ENCODE measurements at regions not wholly inside any gene's neighbourhood (a gene's known extent, or its start where the extent isn't known, plus 50 kb on each side); places are given as distances from the start of the nearest gene placed in this dataset.

DNA sequence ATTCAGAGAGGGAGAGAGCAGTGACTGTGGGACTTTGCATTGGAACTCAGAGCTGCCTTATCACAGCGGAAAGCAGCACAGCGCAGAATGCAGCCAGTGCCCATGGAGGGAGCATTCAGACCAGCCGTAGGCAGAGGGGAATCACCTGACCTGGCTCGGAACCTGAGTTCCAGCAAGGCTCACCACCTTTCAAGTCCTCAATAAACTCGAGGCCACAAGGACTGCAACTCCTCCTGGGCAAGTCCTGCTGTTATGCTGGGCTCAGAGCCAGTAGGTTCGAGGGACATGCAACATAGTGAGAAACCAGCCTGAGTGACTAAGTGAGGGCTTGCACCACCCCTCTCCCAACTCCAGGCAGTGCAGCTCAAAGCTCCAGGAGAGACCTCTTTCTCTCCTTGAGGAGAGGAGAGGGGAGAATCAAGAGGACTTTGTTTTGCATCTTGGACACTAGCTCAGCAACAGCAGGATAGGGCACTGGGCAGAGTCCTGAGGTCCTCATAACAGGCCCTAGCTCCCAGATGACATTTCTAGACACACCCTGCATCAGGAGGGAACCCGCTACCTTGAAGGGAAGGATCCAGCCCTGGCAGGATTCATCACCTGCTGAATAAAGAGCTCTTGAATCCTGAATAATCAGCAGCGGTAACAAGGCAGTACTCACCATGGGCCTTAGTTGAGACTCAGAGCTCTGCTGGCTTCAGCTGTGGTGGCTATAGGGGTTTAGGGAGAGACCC is 136.8 kb upstream of the OTOS start:
- Histone ChIP-seq H3K36me3 (no peaks in the 10 kb centered on the region), H3K4me3 (no peak overlapping the region), H3K9me3 (peaks cover 0 to 4% (median under 1%) of the 10 kb centered on the region in 4 donors), H3K4me1 (no peaks in the 10 kb centered on the region), H3K27ac (replicated peaks in 1 of 4) (no peak overlapping the region), H3K27me3 (peaks cover 0 to 34% (median 0%) of the 10 kb centered on the region in 4 donors)
- TF ChIP-seq POLR2A (IDR thresholded peaks at IDR 0.05; ENCODE audit: low read depth) (no peak), CTCF (IDR thresholded peaks at IDR 0.05) (no peak), POLR2AphosphoS5 (IDR thresholded peaks at IDR 0.05) (no peak), EP300 (IDR thresholded peaks at IDR 0.05) (no peak)
- DNase-seq (ENCODE audit: extremely low spot score), result peak; percentile 55
- intact Hi-C loops (cut with DNase I), result no loop called here
- WGBS, result 86% methylated on average over 6 of the region's 8 CpGs

DNA sequence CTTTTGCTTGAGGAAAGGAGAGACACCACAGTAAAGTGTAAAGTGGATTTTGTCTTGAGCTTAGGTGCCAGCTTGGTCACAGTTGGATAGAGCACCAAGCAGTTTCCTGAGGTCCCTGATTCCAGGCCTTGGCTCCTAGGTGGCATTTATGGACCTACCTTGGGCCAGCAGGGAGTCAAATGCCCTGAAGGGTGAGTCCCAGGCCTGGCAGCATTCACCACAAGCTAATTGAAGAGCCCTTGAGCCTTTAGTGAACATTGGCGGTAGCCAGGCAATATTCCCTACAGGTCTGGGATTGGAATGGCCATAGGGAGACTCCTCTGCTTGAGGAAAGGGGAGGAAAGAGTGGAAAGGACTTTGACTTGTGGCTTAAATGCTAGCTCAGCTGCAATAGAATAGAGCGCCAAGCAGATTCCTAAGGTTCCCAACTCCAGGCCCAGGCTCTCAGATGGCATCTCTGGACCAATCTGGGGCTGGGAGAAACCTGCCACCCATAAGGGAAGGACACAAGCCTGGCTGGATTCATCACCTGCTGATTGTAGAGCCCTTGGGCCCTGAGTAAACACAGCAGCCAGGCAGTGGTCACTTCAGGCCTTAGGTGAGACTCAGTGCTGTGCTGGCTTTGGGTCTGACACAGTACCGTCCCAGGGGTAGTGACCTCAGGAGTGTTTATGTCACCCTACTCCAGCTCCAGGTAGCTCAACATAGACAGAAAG is 137.5 kb upstream of the OTOS start:
- H3K4me3 ChIP-seq, result no peak overlapping the region
- DNase-seq (ENCODE audit: extremely low spot score), result peak; percentile 79
- intact Hi-C loops (cut with DNase I), result no loop called here
- TF ChIP-seq POLR2A (IDR thresholded peaks at IDR 0.05; ENCODE audit: low read depth) (no peak), POLR2AphosphoS5 (IDR thresholded peaks at IDR 0.05) (no peak), EP300 (IDR thresholded peaks at IDR 0.05) (no peak), CTCF (IDR thresholded peaks at IDR 0.05) (no peak)
- H3K4me1 ChIP-seq, result no peaks in the 10 kb centered on the region
- H3K27ac ChIP-seq (replicated peaks in 1 of 4), result no peak overlapping the region
- H3K9me3 ChIP-seq, result no peaks in the 10 kb centered on the region
- peaks cover 0 to 34% (median 0%) of the 10 kb centered on the region in 4 donors for H3K27me3 ChIP-seq
- no peaks in the 10 kb centered on the region for H3K36me3 ChIP-seq
- 89% methylated on average over 3 of the region's 3 CpGs for WGBS

- Histone ChIP-seq H3K27me3 (peaks cover 0 to 30% (median 0%) of the 10 kb centered on the region in 4 donors), H3K4me3 (no peak overlapping the region), H3K4me1 (no peaks in the 10 kb centered on the region), H3K36me3 (no peaks in the 10 kb centered on the region), H3K9me3 (no peaks in the 10 kb centered on the region), H3K27ac (replicated peaks in 1 of 4) (no peak overlapping the region)
- intact Hi-C loops (cut with DNase I), result no loop called here
- DNase-seq (ENCODE audit: extremely low spot score), result peak; percentile 47
- TF ChIP-seq EP300 (IDR thresholded peaks at IDR 0.05), result no peak
- no peak for TF ChIP-seq POLR2A (IDR thresholded peaks at IDR 0.05; ENCODE audit: low read depth)
- no peak for TF ChIP-seq POLR2AphosphoS5 (IDR thresholded peaks at IDR 0.05)
- TF ChIP-seq CTCF (IDR thresholded peaks at IDR 0.05), result no peak
These were observed 138.2 kb upstream of the OTOS start for GRCh38 chr2:240278661-240279060.

DNA sequence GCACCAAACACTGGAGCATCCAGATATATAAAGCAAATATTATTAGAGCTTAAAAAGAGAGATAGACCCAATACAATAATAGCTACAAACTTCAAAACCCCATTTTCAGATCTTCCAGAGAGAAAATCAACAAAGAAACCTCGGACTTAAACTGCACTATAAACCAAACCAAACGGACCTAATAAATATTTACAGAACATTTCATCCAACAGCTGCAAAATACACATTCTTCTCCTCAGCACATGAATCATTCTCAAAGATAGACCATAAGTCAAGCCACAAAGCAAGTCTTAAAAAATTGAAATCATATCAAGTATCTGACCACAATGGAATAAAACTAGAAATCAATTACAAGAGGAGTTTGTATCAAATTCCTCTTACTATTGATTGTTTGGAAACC is 140.2 kb upstream of the OTOS start:
- no peaks in the 10 kb centered on the region for H3K4me1 ChIP-seq
- no peaks in the 10 kb centered on the region for H3K9me3 ChIP-seq
- peaks cover 0 to 20% (median 0%) of the 10 kb centered on the region in 4 donors for H3K27me3 ChIP-seq
- H3K4me3 ChIP-seq, result no peak overlapping the region
- no peak overlapping the region for H3K27ac ChIP-seq (replicated peaks in 1 of 4)
- no peak for TF ChIP-seq CTCF (IDR thresholded peaks at IDR 0.05)
- TF ChIP-seq EP300 (IDR thresholded peaks at IDR 0.05), result no peak
- no peak for TF ChIP-seq POLR2A (IDR thresholded peaks at IDR 0.05; ENCODE audit: low read depth)
- TF ChIP-seq POLR2AphosphoS5 (IDR thresholded peaks at IDR 0.05), result no peak
- no peaks in the 10 kb centered on the region for H3K36me3 ChIP-seq
- intact Hi-C loops (cut with DNase I), result no loop called here
- 32% methylated on average over 2 of the region's 2 CpGs for WGBS
- no peak for DNase-seq (ENCODE audit: extremely low spot score)
